Keratinocyte (primary cell): ENCODE measurements at regions not wholly inside any gene's neighbourhood (a gene's known extent, or its start where the extent isn't known, plus 50 kb on each side); places are given as distances from the start of the nearest gene placed in this dataset.

Experiments
- DNase-seq: peaks from one replicate; pipeline ENCODE4 v3.0.0-alpha.2; 2011; ENCODE audit warnings: low read depth, missing footprints, low spot score
- FAIRE-seq: peaks from 2 replicates; lab custom pipeline; 2011; peaks lifted over from hg19 to GRCh38; lab: Jason Lieb, UNC
- H2AFZ ChIP-seq: 2 replicates; pipeline ENCODE4 v1.6.0; 2012; ENCODE audit warnings: low read length, control low read depth, inconsistent platforms; ENCODE audit not compliant: control insufficient read depth
- H3K27ac ChIP-seq: 2 replicates; pipeline ENCODE4 v1.5.1; 2011; ENCODE audit warnings: low read length; ENCODE audit not compliant: control insufficient read depth, insufficient read depth
- H3K27me3 ChIP-seq: 3 replicates; pipeline ENCODE4 v1.6.0; 2011; ENCODE audit warnings: low read length; ENCODE audit not compliant: control insufficient read depth, insufficient read depth; ENCODE audit errors: extremely low read depth
- H3K36me3 ChIP-seq, 2 experiments: 2 replicates in 1 of 2; 3 replicates in 1 of 2; pipeline ENCODE4 v1.5.1; 2011; ENCODE audit warnings: low read length in 2 of 2, mild to moderate bottlenecking in 1 of 2; ENCODE audit not compliant: control insufficient read depth in 2 of 2, insufficient read depth in 2 of 2; ENCODE audit errors: extremely low read depth in 1 of 2
- H3K4me1 ChIP-seq: 3 replicates; pipeline ENCODE4 v1.5.1; 2011; ENCODE audit warnings: low read length; ENCODE audit not compliant: control insufficient read depth, insufficient read depth; ENCODE audit errors: extremely low read depth
- H3K4me2 ChIP-seq: 3 replicates; pipeline ENCODE4 v1.6.0; 2011; ENCODE audit warnings: low read depth, low read length; ENCODE audit not compliant: control insufficient read depth, insufficient read depth; ENCODE audit errors: extremely low read depth
- H3K4me3 ChIP-seq, 3 experiments: fragments of 200-600 bp in 1 of 3; sonication (generic) in 1 of 3; 2 replicates in 2 of 3; 3 replicates in 1 of 3; pipeline ENCODE4 v1.5.1; 2011 to 2016; ENCODE audit warnings: low read length in 3 of 3, mild to moderate bottlenecking in 3 of 3, control low read depth in 2 of 3, inconsistent platforms in 1 of 3, low read depth in 1 of 3, mixed read lengths in 1 of 3, mixed run types in 1 of 3, moderate library complexity in 1 of 3; ENCODE audit not compliant: control insufficient read depth in 2 of 3, insufficient read depth in 2 of 3; ENCODE audit errors: extremely low read depth in 1 of 3
- H3K79me2 ChIP-seq: 2 replicates; pipeline ENCODE4 v1.6.0; 2012; ENCODE audit warnings: low read length; ENCODE audit not compliant: control insufficient read depth, insufficient read depth
- H3K9ac ChIP-seq: 3 replicates; pipeline ENCODE4 v1.6.0; 2011; ENCODE audit warnings: low read length; ENCODE audit not compliant: control insufficient read depth, insufficient read depth; ENCODE audit errors: extremely low read depth
- H3K9me1 ChIP-seq: 3 replicates; pipeline ENCODE4 v1.6.0; 2011; ENCODE audit warnings: low read length; ENCODE audit not compliant: control insufficient read depth, insufficient read depth; ENCODE audit errors: extremely low read depth
- H3K9me3 ChIP-seq: 2 replicates; pipeline ENCODE4 v1.5.1; 2012; ENCODE audit warnings: low read depth, low read length; ENCODE audit not compliant: control insufficient read depth
- H4K20me1 ChIP-seq: 3 replicates; pipeline ENCODE4 v1.6.0; 2011; ENCODE audit warnings: low read length; ENCODE audit not compliant: control insufficient read depth, insufficient read depth; ENCODE audit errors: extremely low read depth
- EZH2 ChIP-seq: IDR thresholded peaks from one replicate; pipeline ENCODE4 v1.6.1; 2012; ENCODE audit warnings: inconsistent platforms, mild to moderate bottlenecking, low read length, moderate library complexity
- dilution Hi-C: fragments of 300-500 bp; cut with MboI; formaldehyde crosslinking; loops from one replicate; pipeline ENCODE4 v1.7.0; 2020; ENCODE audit warnings: low sequenced_read_pairs; ENCODE audit not compliant: extremely low pct_ligation_motif_present
- TF ChIP-seq, protein P1 (sequence below), 3 experiments: IDR thresholded peaks in 1 of 3; conservative IDR thresholded peaks in 1 of 3; optimal IDR thresholded peaks in 1 of 3; 2 replicates in 2 of 3; 3 replicates in 1 of 3; pipeline versions ENCODE3 to v1.5.1; 2011; ENCODE audit warnings: low read length in 3 of 3, mild to moderate bottlenecking in 3 of 3, moderate library complexity in 2 of 3, control low read depth in 1 of 3, inconsistent platforms in 1 of 3; ENCODE audit not compliant: insufficient read depth in 2 of 3; ENCODE audit errors: extremely low read depth in 1 of 3

DNA sequence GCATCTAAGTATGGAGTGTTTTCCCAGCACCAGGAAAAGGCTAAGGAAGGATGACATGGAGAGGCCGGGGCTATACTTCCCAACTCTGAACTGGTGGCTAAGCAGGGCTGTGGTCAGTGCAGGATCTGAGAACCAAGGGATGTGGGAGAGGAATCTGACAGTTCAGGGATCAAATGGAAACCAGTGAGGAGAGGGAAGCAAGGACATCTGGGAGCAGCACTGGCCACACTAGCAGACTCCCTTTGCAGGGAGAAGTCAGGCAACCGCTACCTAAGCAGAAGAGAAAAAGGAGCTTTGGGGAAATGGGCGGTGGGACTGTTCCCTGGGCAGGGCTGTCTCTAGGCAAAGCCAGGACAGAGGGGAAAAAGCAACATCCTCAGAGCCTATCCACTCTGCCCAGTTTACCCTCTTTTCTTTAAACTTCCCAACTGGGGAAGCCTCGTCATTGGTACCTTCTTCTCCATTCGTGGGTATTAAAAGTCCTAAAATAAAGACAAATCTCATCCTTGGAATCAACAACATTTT, 105.8 kb upstream of the MEIS1 start:
- Histone ChIP-seq H3K4me3 (no peak overlapping the region), H3K79me2 (no peaks in the 10 kb centered on the region), H3K9me1 (no peaks in the 10 kb centered on the region), H2AFZ (no peak overlapping the region), H4K20me1 (no peaks in the 10 kb centered on the region), H3K4me2 (no peak overlapping the region), H3K9me3 (no peaks in the 10 kb centered on the region), H3K4me1 (no peaks in the 10 kb centered on the region), H3K27ac (no peak overlapping the region), H3K36me3 (no peaks in the 10 kb centered on the region), H3K27me3 (peaks cover 3% of the 10 kb centered on the region), H3K9ac (no peak overlapping the region)
- TF ChIP-seq, protein P1, sequence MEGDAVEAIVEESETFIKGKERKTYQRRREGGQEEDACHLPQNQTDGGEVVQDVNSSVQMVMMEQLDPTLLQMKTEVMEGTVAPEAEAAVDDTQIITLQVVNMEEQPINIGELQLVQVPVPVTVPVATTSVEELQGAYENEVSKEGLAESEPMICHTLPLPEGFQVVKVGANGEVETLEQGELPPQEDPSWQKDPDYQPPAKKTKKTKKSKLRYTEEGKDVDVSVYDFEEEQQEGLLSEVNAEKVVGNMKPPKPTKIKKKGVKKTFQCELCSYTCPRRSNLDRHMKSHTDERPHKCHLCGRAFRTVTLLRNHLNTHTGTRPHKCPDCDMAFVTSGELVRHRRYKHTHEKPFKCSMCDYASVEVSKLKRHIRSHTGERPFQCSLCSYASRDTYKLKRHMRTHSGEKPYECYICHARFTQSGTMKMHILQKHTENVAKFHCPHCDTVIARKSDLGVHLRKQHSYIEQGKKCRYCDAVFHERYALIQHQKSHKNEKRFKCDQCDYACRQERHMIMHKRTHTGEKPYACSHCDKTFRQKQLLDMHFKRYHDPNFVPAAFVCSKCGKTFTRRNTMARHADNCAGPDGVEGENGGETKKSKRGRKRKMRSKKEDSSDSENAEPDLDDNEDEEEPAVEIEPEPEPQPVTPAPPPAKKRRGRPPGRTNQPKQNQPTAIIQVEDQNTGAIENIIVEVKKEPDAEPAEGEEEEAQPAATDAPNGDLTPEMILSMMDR (optimal IDR thresholded peaks at IDR 0.05 in 1 of 3, IDR thresholded peaks at IDR 0.05 in 1 of 3, conservative IDR thresholded peaks at IDR 0.05 in 1 of 3; ENCODE audit: extremely low read depth in 1 of 3, insufficient read depth in 2 of 3, low read length in 3 of 3), result no peak
- no peak for TF ChIP-seq EZH2
- dilution Hi-C loops, result no loop called here
- FAIRE-seq (no peak), DNase-seq (no peak)

DNA sequence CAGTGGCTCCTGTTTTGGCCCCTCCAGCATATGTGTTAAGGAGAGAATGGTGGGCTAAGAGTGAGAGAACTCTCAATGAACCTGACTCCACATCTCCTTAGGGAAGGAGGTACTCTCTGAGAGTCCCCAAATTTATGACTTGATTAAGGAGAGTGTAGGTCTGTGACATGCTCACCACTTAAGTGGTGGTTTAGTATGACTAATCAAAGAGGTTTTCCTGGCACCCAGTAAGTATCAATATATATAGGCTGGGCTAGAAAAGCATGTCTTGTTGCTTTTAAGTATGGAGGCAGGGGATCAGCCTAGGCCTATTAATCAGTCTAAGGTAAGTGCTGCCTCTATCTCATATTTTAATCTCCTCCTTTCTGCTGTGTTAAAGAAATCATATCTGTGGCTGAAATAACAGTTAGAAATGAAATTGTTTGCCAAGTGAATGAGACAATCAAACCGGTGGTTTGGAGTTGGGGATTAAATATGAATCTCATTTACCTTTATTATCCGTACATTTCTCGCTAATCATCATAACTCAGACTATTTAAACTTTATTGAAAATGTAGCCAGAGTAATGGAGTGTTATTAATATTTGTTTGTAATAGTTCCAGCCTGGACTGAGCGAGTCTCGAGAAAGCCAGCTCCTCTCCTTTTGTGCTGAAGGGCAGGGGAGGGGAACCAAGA, 107.7 kb upstream of the MEIS1 start:
- Histone ChIP-seq H3K9me3 (no peaks in the 10 kb centered on the region), H4K20me1 (no peaks in the 10 kb centered on the region), H3K4me2 (no peak overlapping the region), H3K79me2 (no peaks in the 10 kb centered on the region), H3K27ac (no peak overlapping the region), H3K4me3 (no peak overlapping the region), H3K9me1 (no peaks in the 10 kb centered on the region), H3K9ac (no peak overlapping the region), H3K36me3 (no peaks in the 10 kb centered on the region), H2AFZ (no peak overlapping the region), H3K4me1 (no peaks in the 10 kb centered on the region), H3K27me3 (peaks cover 3% of the 10 kb centered on the region)
- dilution Hi-C loops, result no loop called here
- FAIRE-seq, result no peak
- no peak for DNase-seq
- TF ChIP-seq EZH2, result no peak
- TF ChIP-seq, protein P1 (optimal IDR thresholded peaks at IDR 0.05 in 1 of 3, IDR thresholded peaks at IDR 0.05 in 1 of 3, conservative IDR thresholded peaks at IDR 0.05 in 1 of 3; ENCODE audit: extremely low read depth in 1 of 3, insufficient read depth in 2 of 3, low read length in 3 of 3), result no peak
